ENCODE measurements at regions not wholly inside any gene's neighbourhood (a gene's known extent, or its start where the extent isn't known, plus 50 kb on each side); places are given as distances from the start of the nearest gene placed in this dataset.
"Not testable (repeated sequence)": the region's sequence is repeated elsewhere in the genome, so short reads cannot be mapped to it uniquely, and the experiment has no call there.

GRCh38 chr3:150124142-150124541, 153.4 kb upstream of the PFN2 start:
- Histone ChIP-seq H3K4me2 (ENCODE audit: low read length) (no peak overlapping the region), H2AFZ (ENCODE audit: low read depth, low read length, poor library complexity, severe bottlenecking) (no peak overlapping the region), H3K9me2 (ENCODE audit: insufficient read depth) (no peaks in the 10 kb centered on the region), H3K9me3 (ENCODE audit: control insufficient read depth in 1 of 2, insufficient read depth in 1 of 2, low read depth in 1 of 2, low read length in 2 of 2) (no peaks in the 10 kb centered on the region), H3K36me3 (ENCODE audit: control insufficient read depth in 1 of 2, insufficient read depth in 2 of 2, low read length in 2 of 2) (no peaks in the 10 kb centered on the region), H3K27me3 (ENCODE audit: insufficient read depth, low read length) (no peaks in the 10 kb centered on the region), H4K20me1 (ENCODE audit: insufficient read depth) (no peaks in the 10 kb centered on the region), H3K9ac (ENCODE audit: low read length) (no peak overlapping the region), H3K27ac (ENCODE audit: low read depth, low read length) (no peak overlapping the region), H3K4me3 (replicated peaks in 1 of 2; ENCODE audit: low read depth in 1 of 2, low read length in 2 of 2) (no peak overlapping the region), H3K79me2 (ENCODE audit: insufficient read depth, low read length) (no peaks in the 10 kb centered on the region), H3K4me1 (ENCODE audit: control insufficient read depth in 1 of 2, insufficient read depth in 2 of 2, low read length in 2 of 2) (no peaks in the 10 kb centered on the region)
- BruUV-seq (replicated peaks), result no TSS peak
- TF ChIP-seq, protein P1, sequence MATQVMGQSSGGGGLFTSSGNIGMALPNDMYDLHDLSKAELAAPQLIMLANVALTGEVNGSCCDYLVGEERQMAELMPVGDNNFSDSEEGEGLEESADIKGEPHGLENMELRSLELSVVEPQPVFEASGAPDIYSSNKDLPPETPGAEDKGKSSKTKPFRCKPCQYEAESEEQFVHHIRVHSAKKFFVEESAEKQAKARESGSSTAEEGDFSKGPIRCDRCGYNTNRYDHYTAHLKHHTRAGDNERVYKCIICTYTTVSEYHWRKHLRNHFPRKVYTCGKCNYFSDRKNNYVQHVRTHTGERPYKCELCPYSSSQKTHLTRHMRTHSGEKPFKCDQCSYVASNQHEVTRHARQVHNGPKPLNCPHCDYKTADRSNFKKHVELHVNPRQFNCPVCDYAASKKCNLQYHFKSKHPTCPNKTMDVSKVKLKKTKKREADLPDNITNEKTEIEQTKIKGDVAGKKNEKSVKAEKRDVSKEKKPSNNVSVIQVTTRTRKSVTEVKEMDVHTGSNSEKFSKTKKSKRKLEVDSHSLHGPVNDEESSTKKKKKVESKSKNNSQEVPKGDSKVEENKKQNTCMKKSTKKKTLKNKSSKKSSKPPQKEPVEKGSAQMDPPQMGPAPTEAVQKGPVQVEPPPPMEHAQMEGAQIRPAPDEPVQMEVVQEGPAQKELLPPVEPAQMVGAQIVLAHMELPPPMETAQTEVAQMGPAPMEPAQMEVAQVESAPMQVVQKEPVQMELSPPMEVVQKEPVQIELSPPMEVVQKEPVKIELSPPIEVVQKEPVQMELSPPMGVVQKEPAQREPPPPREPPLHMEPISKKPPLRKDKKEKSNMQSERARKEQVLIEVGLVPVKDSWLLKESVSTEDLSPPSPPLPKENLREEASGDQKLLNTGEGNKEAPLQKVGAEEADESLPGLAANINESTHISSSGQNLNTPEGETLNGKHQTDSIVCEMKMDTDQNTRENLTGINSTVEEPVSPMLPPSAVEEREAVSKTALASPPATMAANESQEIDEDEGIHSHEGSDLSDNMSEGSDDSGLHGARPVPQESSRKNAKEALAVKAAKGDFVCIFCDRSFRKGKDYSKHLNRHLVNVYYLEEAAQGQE (IDR thresholded peaks at IDR 0.05; ENCODE audit: low read depth), result no peak
- no peak for TF ChIP-seq SP1 (IDR thresholded peaks at IDR 0.05; ENCODE audit: low read depth)
- TF ChIP-seq, protein P2, sequence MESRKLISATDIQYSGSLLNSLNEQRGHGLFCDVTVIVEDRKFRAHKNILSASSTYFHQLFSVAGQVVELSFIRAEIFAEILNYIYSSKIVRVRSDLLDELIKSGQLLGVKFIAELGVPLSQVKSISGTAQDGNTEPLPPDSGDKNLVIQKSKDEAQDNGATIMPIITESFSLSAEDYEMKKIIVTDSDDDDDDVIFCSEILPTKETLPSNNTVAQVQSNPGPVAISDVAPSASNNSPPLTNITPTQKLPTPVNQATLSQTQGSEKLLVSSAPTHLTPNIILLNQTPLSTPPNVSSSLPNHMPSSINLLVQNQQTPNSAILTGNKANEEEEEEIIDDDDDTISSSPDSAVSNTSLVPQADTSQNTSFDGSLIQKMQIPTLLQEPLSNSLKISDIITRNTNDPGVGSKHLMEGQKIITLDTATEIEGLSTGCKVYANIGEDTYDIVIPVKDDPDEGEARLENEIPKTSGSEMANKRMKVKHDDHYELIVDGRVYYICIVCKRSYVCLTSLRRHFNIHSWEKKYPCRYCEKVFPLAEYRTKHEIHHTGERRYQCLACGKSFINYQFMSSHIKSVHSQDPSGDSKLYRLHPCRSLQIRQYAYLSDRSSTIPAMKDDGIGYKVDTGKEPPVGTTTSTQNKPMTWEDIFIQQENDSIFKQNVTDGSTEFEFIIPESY (IDR thresholded peaks at IDR 0.05; ENCODE audit: extremely low read depth, insufficient replicate concordance, low read length), result no peak
- TF ChIP-seq TCF7L2 (IDR thresholded peaks at IDR 0.05; ENCODE audit: borderline replicate concordance, extremely low read depth, insufficient read depth, insufficient read length), result no peak
- TF ChIP-seq POLR2A (IDR thresholded peaks at IDR 0.05; ENCODE audit: borderline replicate concordance, extremely low read depth, insufficient read depth, insufficient read length), result no peak
- TF ChIP-seq RAD21 (IDR thresholded peaks at IDR 0.05; ENCODE audit: low read depth), result no peak
- TF ChIP-seq ELF1 (IDR thresholded peaks at IDR 0.05; ENCODE audit: borderline replicate concordance, low read depth), result no peak
- no peak for TF ChIP-seq CEBPB (IDR thresholded peaks at IDR 0.05; ENCODE audit: low read depth)
- DNase-seq (ENCODE audit: low read depth, low spot score) (no peak), ATAC-seq (no peak)
- intact Hi-C loops (cut with micrococcal nuclease), result no loop called here
- ChIA-PET RAD21 (ENCODE audit: low non-redundant PET in 1 of 2, low total read pairs in 2 of 2, uncharacterized antibody in 2 of 2, unreplicated experiment in 2 of 2) (no interaction called here), POLR2A (no interaction called here), CTCF (no interaction called here)

DNA sequence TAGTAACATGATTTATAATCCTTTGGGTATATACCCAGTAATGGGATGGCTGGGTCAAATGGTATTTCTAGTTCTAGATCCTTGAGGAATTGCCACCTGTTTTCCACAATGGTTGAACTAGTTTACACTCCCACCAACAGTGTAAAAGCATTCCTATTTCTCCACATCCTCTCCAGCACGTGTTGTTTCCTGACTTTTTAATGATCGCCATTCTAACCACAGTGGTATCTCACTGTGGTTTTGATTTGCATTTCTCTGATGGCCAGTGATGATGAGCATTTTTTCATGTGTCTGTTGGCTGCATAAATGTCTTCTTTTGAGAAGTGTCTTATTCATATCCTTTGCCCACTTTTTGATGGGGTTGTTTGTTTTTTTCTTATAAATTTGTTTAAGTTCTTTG, 152.6 kb upstream of the PFN2 start:
- DNase-seq (ENCODE audit: low read depth, low spot score); H3K27me3 ChIP-seq (ENCODE audit: insufficient read depth, low read length); H3K27ac ChIP-seq (ENCODE audit: low read depth, low read length); H2AFZ ChIP-seq (ENCODE audit: low read depth, low read length, poor library complexity, severe bottlenecking); H3K4me1 ChIP-seq (ENCODE audit: control insufficient read depth in 1 of 2, insufficient read depth in 2 of 2, low read length in 2 of 2); BruUV-seq (replicated peaks); H3K4me3 ChIP-seq (replicated peaks in 1 of 2; ENCODE audit: low read depth in 1 of 2, low read length in 2 of 2); H3K36me3 ChIP-seq (ENCODE audit: control insufficient read depth in 1 of 2, insufficient read depth in 2 of 2, low read length in 2 of 2); RAD21 ChIA-PET (ENCODE audit: low non-redundant PET in 1 of 2, low total read pairs in 2 of 2, uncharacterized antibody in 2 of 2, unreplicated experiment in 2 of 2); H3K79me2 ChIP-seq (ENCODE audit: insufficient read depth, low read length); H3K9me2 ChIP-seq (ENCODE audit: insufficient read depth); H4K20me1 ChIP-seq (ENCODE audit: insufficient read depth); ATAC-seq; CTCF ChIA-PET; POLR2A ChIA-PET; H3K9me3 ChIP-seq (ENCODE audit: control insufficient read depth in 1 of 2, insufficient read depth in 1 of 2, low read depth in 1 of 2, low read length in 2 of 2); H3K9ac ChIP-seq (ENCODE audit: low read length); intact Hi-C loops (cut with micrococcal nuclease); H3K4me2 ChIP-seq (ENCODE audit: low read length): not testable (repeated sequence)

Data from HCT116 (cell line).